ENCODE measurements at regions not wholly inside any gene's neighbourhood (a gene's known extent, or its start where the extent isn't known, plus 50 kb on each side); places are given as distances from the start of the nearest gene placed in this dataset.
A peak's percentile ranks its signal among the peaks of the same experiment; 100 is the strongest.

GRCh38 chr2:47686018-47686417 lies 96.9 kb upstream of the MSH6 start:
- peaks cover 0 to 4% (median 0%) of the 10 kb centered on the region in 4 donors for H3K9me3 ChIP-seq
- no peaks in the 10 kb centered on the region for H3K4me1 ChIP-seq
- DNase-seq: no peak
- no peaks in the 10 kb centered on the region for H3K27me3 ChIP-seq
- H3K27ac ChIP-seq: no peak overlapping the region
- TF ChIP-seq CTCF (IDR thresholded peaks at IDR 0.05) (no peak), POLR2A (IDR thresholded peaks at IDR 0.05) (no peak)
- no peak overlapping the region for H3K4me3 ChIP-seq
- no peaks in the 10 kb centered on the region for H3K36me3 ChIP-seq

GRCh38 chr2:47682216-47682749 lies 100.7 kb upstream of the MSH6 start:
- Histone ChIP-seq H3K4me1 (no peaks in the 10 kb centered on the region), H3K4me3 (no peak overlapping the region), H3K27me3 (no peaks in the 10 kb centered on the region), H3K27ac (no peak overlapping the region), H3K9me3 (no peaks in the 10 kb centered on the region), H3K36me3 (no peaks in the 10 kb centered on the region)
- TF ChIP-seq POLR2A (IDR thresholded peaks at IDR 0.05): no peak
- DNase-seq: no peak

GRCh38 chr2:47676261-47676926 lies 105.6 kb upstream of the KCNK12 start:
- no peak for DNase-seq
- H3K9me3 ChIP-seq: no peaks in the 10 kb centered on the region
- no peak overlapping the region for H3K27ac ChIP-seq
- no peak overlapping the region for H3K4me3 ChIP-seq
- H3K4me1 ChIP-seq: no peaks in the 10 kb centered on the region
- no peaks in the 10 kb centered on the region for H3K36me3 ChIP-seq
- TF ChIP-seq CTCF (IDR thresholded peaks at IDR 0.05) (no peak), POLR2A (IDR thresholded peaks at IDR 0.05) (no peak)
- H3K27me3 ChIP-seq: no peaks in the 10 kb centered on the region

GRCh38 chr2:47675196-47675825 lies 104.5 kb upstream of the KCNK12 start:
- Histone ChIP-seq H3K36me3 (no peaks in the 10 kb centered on the region), H3K27me3 (no peaks in the 10 kb centered on the region), H3K4me3 (no peak overlapping the region), H3K9me3 (no peaks in the 10 kb centered on the region), H3K4me1 (no peaks in the 10 kb centered on the region), H3K27ac (no peak overlapping the region)
- TF ChIP-seq CTCF (IDR thresholded peaks at IDR 0.05): no peak
- TF ChIP-seq POLR2A (IDR thresholded peaks at IDR 0.05): no peak
- no peak for DNase-seq

- no peak for DNase-seq
- no peak overlapping the region for H3K27ac ChIP-seq
- H3K9me3 ChIP-seq: no peaks in the 10 kb centered on the region
Measured at GRCh38 chr2:47666332-47666731, 95.5 kb upstream of the KCNK12 start.

GRCh38 chr2:47664817-47665216 lies 94.0 kb upstream of the KCNK12 start:
- Histone ChIP-seq H3K9me3 (no peaks in the 10 kb centered on the region), H3K4me1 (no peaks in the 10 kb centered on the region), H3K36me3 (no peaks in the 10 kb centered on the region), H3K4me3 (no peak overlapping the region), H3K27ac (no peak overlapping the region), H3K27me3 (no peaks in the 10 kb centered on the region)
- DNase-seq: peak in 1 of 3 donors; percentile 46
- TF ChIP-seq CTCF (IDR thresholded peaks at IDR 0.05): peak in 1 of 6 experiments; percentile 5
- no peak for TF ChIP-seq POLR2A (IDR thresholded peaks at IDR 0.05)

More at GRCh38 chr2:47666332-47666731, 95.5 kb upstream of the KCNK12 start:
- TF ChIP-seq POLR2A (IDR thresholded peaks at IDR 0.05): no peak
- Histone ChIP-seq H3K4me3 (no peak overlapping the region), H3K27me3 (no peaks in the 10 kb centered on the region), H3K4me1 (no peaks in the 10 kb centered on the region), H3K36me3 (no peaks in the 10 kb centered on the region)
